Left colon (tissue), 2 donors: ENCODE measurements at regions not wholly inside any gene's neighbourhood (a gene's known extent, or its start where the extent isn't known, plus 50 kb on each side); places are given as distances from the start of the nearest gene placed in this dataset.

Experiments
- ATAC-seq: fragments of 200-7000 bp; cut with Tn5 transposase; one replicate; pipeline ENCODE4 v1.9.1; 2020; ENCODE audit warnings: mild to moderate bottlenecking, moderate library complexity
- DNase-seq, 2 donors: peaks; one replicate each; pipeline ENCODE4 v3.0.0-alpha.2; 2020
- intact Hi-C, 2 donors: fragments of 100-400 bp; cut with DNase I in 1 of 2; cut with micrococcal nuclease in 1 of 2; formaldehyde crosslinking; loops; one replicate each; pipeline versions ENCODE4 v1.11.2 to v1.14.0; 2022; cut with DNase I, micrococcal nuclease
- donor health status: DM: no; HTN: no; CAD: no.
- donor health status: DM: yes; HTN: yes; CAD: no.

DNA sequence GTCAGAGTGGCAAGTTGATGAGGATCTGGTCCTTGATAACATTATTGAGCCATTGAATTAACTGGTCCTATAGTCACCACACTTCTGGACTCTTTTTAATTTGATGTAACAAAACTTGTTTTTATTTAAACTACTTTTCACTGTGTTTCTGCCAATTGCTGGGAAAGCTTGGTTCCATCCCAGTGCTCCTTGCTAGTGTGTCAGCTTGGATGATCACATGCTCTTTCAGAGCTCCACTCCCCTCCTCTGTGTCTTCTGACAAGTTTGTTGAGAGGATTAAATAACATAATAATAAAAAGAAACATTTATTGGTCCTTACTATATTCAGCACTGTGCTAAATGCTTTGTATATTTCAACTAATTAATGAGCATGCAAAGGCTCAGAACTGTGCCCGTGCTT lies 448.5 kb upstream of the B3GALT2 start:
- ATAC-seq, result no peak
- intact Hi-C loops, result no loop called here
- DNase-seq, result no peak

GRCh38 chr1:193634470-193634869 lies 448.1 kb upstream of the B3GALT2 start:
- intact Hi-C loops, result no loop called here
- DNase-seq (no peak), ATAC-seq (no peak)

- ATAC-seq, result no peak
- intact Hi-C loops, result no loop called here
- DNase-seq, result no peak
Measured at GRCh38 chr1:193633991-193634390, 447.6 kb upstream of the B3GALT2 start.

GRCh38 chr1:193633093-193633492 lies 446.7 kb upstream of the B3GALT2 start:
- no peak for DNase-seq
- intact Hi-C loops, result no loop called here
- no peak for ATAC-seq

DNA sequence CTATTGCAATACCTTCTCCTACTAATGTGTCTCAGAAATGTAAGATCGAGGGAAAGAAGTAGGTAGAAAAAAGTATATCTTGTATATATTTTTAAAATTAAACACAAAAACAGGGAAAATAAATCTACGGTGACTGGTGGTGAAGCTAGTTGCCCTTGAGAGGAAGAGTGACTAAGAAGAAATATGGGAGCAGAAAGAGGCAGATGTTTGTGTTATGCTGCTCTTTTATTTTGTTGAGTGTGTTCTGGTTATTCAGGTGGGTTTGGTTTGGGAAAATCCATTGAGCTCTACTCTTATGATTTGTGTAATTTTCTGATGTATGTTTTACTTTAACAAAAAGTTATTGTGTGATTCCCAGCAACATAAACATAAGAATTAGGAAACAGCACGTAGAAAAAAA lies 444.9 kb upstream of the B3GALT2 start:
- intact Hi-C loops, result no loop called here
- no peak for DNase-seq
- ATAC-seq, result no peak

GRCh38 chr1:193629875-193630274 lies 443.5 kb upstream of the B3GALT2 start:
- ATAC-seq (no peak), DNase-seq (no peak)
- intact Hi-C loops, result no loop called here

GRCh38 chr1:193626695-193627094 lies 440.3 kb upstream of the B3GALT2 start:
- no peak for DNase-seq
- no peak for ATAC-seq
- intact Hi-C loops, result no loop called here

GRCh38 chr1:193625255-193625654 lies 438.8 kb upstream of the B3GALT2 start:
- ATAC-seq, result no peak
- no peak for DNase-seq
- intact Hi-C loops, result no loop called here

DNA sequence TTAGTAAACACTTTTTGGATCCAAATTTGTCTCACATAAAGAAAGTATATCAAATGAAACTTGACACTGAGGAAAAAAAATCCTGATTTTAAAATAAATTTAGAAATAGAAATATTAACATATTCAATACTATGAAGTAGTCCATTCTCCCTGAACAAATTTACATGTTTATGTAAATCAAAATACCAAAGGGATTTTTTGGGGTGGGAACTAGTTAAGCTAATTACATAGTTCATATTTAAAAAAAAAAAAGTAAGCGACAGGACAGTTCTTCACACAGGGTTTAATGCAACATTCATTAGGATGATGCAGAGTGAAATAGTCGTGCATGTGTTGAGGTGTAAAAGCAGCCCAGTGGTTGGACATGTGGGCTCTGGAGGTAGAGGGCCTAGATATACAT lies 433.5 kb upstream of the B3GALT2 start:
- no peak for ATAC-seq
- intact Hi-C loops, result no loop called here
- DNase-seq, result no peak

DNA sequence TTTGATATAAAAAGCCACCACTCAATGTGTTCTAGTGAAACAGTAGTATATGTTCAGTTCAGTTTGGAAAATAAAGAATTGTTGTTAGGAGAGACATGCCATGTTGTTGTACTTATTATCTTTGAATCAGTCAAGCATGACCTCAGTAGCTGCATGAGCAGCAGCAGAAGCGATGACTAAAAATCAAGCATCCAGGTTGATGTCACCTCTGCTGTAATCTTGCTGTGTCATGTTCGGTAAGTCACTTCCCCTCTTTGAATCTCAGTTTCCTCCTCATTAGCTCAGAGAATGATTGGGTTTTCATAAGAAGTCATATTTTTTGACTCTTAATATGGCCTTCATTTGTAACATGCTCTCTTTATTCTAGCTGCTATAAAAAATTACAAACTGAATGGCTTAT lies 428.4 kb upstream of the B3GALT2 start:
- intact Hi-C loops, result no loop called here
- ATAC-seq (no peak), DNase-seq (no peak)

DNA sequence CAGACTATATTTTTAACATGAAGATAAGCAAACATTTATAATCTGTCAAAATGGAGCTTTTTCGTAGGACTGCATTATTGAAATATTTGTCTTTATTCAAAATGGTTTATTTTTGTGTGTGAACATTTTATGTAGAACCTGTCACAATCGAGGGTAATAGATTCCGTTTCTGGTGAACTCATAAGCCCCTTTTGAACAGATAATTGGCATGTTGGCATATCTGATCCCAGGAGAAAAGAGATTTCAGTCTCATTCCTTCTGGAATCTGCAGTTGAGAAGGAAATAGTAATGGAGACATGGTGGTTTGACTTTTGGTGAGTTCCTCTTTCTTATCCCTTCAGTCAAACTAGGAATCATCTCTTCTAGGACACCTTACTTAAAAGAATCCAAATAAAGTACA lies 427.9 kb upstream of the B3GALT2 start:
- ATAC-seq, result no peak
- intact Hi-C loops, result no loop called here
- no peak for DNase-seq

- DNase-seq (no peak), ATAC-seq (no peak)
- intact Hi-C loops, result no loop called here
Measured at GRCh38 chr1:193613041-193613440, 426.6 kb upstream of the B3GALT2 start.

- ATAC-seq, result no peak
- intact Hi-C loops, result no loop called here
- no peak for DNase-seq
Measured at GRCh38 chr1:193609592-193609991, 423.2 kb upstream of the B3GALT2 start.

DNA sequence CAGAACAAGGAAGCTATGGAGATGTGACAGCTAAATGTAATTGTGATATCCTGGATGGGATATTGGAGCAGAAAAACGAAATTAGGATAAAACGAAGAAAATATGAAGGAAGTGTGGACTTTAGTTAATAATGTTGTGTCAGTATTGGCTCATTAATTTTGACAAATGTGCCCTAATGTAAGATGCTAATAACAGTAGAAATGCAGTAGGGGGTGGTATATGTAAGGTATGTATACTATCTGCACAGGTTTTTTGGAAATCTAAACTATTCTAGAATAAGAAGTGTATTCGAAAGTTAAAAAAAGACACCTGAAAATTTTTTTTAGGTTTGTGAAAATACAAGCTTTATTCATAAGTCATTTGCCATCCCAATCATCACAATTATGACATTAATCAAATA lies 421.4 kb upstream of the B3GALT2 start:
- intact Hi-C loops, result no loop called here
- no peak for DNase-seq
- no peak for ATAC-seq

GRCh38 chr1:193606035-193606434 lies 419.6 kb upstream of the B3GALT2 start:
- intact Hi-C loops, result no loop called here
- no peak for DNase-seq
- ATAC-seq, result peak; percentile 98

GRCh38 chr1:193602705-193603104 lies 416.3 kb upstream of the B3GALT2 start:
- DNase-seq (no peak), ATAC-seq (no peak)
- intact Hi-C loops, result no loop called here

DNA sequence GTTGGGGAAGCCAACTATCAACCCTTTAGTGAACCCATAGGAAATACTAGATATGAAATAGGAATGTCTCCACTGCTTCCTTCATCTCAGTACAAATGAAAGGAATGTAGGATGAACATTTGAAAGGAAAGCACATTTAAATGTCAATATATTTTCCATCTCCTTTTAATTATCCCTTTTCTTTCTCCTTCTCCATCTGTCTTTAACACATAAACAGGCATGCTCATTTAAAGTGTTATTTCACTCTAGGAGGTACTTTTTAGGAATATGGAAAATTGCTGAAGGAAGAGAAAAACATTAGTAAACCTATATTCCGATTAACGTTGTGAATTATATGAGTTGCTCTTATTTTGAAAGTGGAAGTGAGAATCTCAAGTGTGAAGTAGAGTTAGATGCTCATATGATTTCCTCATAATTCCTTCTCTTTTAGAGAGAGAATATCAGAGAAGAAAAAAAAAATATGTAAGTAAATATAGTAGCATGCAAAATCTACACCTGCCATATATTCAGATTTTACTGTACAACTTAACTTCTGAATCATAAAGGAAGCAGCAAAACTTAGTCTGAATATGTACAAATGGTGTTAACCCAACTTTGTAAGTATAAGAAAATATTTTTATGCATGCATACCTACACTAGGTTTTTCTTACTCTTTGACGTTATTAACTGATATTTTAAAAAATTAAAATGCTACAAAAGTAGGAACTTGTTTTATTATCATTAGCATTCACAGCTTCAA lies 406.9 kb upstream of the B3GALT2 start:
- ATAC-seq, result no peak
- intact Hi-C loops, result no loop called here
- no peak for DNase-seq

DNA sequence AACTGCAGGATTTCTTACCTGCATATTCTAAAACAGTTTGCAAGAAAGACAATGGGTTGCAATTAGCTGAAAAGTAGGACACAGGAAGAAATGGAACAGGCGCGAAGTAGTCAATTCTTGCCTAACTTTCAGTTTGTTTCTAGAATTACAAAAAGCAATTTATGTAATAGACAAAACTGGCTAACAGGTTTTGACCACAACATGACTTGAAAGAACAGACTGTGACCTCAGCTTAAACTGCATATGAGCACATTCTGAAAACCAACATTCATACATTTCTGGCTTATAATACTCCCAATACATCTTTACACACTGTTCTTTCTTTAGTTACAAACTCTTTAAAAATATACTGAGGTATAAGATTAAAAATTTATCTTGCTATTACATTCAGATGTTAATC lies 405.9 kb upstream of the B3GALT2 start:
- ATAC-seq, result no peak
- no peak for DNase-seq
- intact Hi-C loops, result no loop called here

DNA sequence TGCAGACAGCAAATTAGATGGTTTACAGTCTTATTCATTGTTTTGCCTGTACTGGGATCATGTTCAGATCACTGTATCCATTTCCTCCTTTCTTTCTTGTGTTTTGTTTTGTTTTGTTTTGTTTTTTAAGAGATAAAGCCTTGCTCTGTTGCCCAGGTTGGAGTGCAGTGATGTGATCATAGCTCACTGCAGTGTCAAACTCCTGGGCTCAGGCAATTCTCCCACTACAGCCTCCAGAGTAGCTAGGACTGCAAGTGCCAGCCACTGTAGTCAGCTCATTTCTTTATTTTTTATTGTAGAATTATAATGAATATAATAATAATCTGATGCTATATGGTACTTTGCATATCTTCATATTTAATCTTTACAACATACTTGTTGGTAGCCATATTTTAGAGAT lies 403.7 kb upstream of the B3GALT2 start:
- peak; percentile 53 for ATAC-seq
- intact Hi-C loops, result no loop called here

DNA sequence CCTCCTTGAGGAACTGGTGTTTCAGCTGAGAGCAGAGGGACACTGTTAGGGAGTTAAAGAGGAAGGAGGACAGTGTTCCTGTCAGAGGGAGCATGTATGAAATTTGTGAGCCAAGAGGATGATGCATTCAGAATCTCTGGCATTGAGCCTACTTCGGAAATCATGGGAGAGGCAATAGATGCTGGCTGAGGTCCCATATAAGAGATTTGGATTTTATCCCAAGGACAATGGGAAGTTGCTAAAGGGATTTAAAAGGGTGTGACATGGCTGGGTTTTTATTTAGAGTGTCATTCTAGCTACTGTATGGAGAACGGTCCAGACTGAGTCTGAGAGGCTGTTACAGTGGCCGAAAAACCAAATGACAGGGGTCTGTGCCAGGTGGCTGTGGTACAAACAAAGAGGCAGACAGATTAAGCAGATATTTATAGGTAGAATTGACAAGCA lies 403.2 kb upstream of the B3GALT2 start:
- no peak for DNase-seq
- peak; percentile 68 for ATAC-seq
- intact Hi-C loops, result no loop called here

More for the DNA sequence above, 403.7 kb upstream of the B3GALT2 start:
- DNase-seq, result no peak

DNA sequence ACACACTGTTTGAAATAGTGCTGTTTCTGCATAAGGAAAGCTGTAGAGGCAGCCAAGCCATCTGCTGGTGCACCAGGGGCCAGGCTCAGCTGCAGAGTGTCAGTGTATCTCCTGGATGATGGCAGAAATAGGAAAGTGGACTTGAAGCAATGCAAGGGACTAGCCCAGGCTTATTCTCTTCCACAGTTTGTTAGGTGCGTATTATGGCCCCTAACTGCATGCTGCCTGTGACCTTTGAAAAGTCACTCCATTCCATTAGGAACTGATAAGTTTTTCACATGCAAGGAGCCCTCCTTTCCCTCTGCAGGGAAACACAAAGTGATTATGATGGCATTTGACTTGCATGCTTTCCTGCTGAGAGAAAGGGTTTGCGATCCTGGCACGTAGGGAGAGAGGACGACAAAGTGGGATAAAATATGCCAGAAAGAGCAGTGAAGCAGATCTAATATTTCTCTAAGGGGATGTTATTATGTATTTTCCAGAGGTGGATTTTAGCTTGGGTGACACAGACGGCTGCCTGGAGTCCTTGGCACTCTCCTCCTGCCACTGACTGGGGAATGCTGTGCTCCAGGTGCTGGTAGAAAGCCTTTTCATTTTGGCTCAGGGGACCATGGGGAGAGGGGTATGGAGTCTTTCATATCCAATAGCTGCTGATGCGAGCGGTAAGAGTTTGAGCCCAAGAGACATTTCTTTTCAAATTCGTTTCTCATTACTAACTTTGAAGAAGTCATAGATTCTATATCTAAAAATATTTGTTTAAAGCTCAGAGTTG lies 402.1 kb upstream of the B3GALT2 start:
- ATAC-seq (no peak), DNase-seq (no peak)
- intact Hi-C loops, result no loop called here
